GM12891 (cell line): ENCODE measurements at regions not wholly inside any gene's neighbourhood (a gene's known extent, or its start where the extent isn't known, plus 50 kb on each side); places are given as distances from the start of the nearest gene placed in this dataset.

Experiments used
- DNase-seq: peaks from one replicate; pipeline ENCODE4 v3.0.0; 2011; ENCODE audit warnings: low spot score; ENCODE audit not compliant: insufficient read length
- FAIRE-seq: peaks from 2 replicates; lab custom pipeline; 2011; peaks lifted over from hg19 to GRCh38; lab: Jason Lieb, UNC
- PAX5 ChIP-seq: IDR thresholded peaks from 2 replicates; pipeline ENCODE4 v1.6.1; 2011; ENCODE audit warnings: low read length, moderate library complexity, mild to moderate bottlenecking; ENCODE audit not compliant: insufficient read depth, severe bottlenecking
- POLR2A ChIP-seq: IDR thresholded peaks from 2 replicates; pipeline ENCODE4 v1.6.1; 2011; ENCODE audit warnings: low read depth, low read length, control low read depth
- POLR2AphosphoS5 ChIP-seq: IDR thresholded peaks from 2 replicates; pipeline ENCODE4 v1.6.1; 2011; ENCODE audit warnings: low read depth, low read length, control low read depth
- POU2F2 ChIP-seq: IDR thresholded peaks from 2 replicates; pipeline ENCODE4 v1.6.1; 2011; ENCODE audit warnings: low read depth, mild to moderate bottlenecking, control low read depth, low read length, moderate library complexity
- SPI1 ChIP-seq: IDR thresholded peaks from 2 replicates; pipeline ENCODE4 v1.6.1; 2011; ENCODE audit warnings: low read depth, low read length, control low read depth
- TAF1 ChIP-seq: IDR thresholded peaks from 2 replicates; pipeline ENCODE4 v1.6.1; 2011; ENCODE audit warnings: low read depth, low read length, control low read depth

DNA sequence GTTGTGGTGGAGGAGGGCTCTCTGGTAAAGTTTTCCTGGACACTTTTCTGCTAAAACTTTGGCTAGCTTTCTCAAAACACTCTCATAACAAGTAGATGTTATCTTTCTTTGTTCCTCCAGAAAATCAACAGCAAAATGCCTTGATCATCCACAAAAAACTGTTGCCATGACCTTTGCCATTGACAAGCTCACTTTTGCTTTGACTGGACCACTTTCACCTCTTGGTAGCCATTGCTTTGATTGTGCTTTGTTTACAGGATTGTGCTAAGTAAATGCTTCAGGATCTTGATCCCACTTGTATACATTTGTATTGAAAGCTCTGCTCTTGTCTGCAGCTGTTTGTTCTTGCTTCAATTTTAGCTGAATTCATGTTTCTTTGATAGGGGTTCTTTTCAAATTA lies 143.9 kb upstream of the NR3C1 start:
- DNase-seq (no peak), FAIRE-seq (peak; percentile 43)
- TF ChIP-seq POLR2AphosphoS5 (no peak), PAX5 (no peak), POU2F2 (no peak), SPI1 (no peak), POLR2A (no peak), TAF1 (no peak)

DNA sequence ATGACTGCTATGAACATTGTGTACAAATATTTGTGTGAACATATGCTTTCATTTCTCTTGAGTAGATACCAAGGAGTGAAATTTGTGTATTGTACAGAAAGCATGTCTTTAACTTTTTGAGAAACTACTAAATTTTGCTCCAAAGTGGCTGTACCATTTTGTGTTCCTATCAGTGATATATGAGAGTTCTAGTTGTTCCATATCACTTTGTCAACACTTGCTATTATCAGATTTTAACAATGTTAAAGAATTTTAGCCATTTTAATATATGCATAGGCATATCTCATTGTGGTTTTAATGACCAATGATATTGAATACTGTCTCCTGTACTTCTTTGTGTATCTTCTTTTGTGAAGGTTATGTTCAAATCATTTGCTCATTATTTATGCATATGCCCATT lies 142.9 kb upstream of the NR3C1 start:
- TF ChIP-seq POLR2AphosphoS5: no peak
- no peak for TF ChIP-seq POU2F2
- TF ChIP-seq PAX5: no peak
- no peak for TF ChIP-seq TAF1
- no peak for TF ChIP-seq POLR2A
- TF ChIP-seq SPI1: no peak
- FAIRE-seq (no peak), DNase-seq (no peak)

- FAIRE-seq (no peak), DNase-seq (no peak)
- TF ChIP-seq PAX5: no peak
- TF ChIP-seq POLR2A: no peak
- TF ChIP-seq SPI1: no peak
Observed at GRCh38 chr5:143544606-143545005, 141.1 kb upstream of the NR3C1 start.

DNA sequence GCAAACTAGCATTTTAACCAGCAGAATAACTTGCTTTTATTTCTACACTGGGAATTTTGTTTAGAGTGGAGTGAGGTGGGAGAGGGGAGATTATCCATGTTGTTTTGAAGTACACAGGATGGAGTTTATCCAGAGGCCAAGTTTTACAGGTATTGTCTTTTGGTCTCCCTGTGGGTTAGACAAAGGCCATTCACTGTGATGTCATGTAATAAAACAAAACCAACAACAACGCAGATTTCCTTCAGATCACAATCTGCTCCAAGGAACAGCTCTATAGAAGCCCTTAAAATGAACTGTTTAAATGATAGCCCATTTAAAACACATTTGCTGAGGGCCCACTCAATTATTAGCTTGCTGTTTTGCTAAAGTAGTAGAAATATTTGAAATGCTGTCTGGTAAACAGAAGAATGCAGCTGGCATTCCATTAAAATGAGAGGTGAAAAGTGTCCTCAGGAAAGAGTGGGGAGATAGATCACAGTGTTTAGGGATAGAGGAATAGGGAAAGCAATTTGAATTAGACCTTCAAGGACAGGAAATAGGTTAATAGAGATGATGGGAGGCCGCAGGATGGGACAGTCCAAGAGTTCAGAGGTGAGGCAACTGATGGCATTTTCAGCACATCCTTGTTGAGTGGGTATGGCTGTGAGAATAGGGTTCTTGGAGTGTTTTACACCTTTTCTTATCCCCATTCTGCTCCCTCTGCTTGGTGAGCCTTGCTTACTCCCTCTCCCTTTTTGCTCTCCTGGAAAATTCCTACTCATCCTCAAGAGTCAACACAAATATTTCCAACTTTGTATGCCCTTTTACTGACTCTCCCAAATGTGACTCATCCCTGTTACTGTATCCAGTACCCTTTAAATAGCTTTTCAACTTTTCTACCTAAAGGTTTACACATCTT lies 140.1 kb upstream of the NR3C1 start:
- DNase-seq (no peak), FAIRE-seq (no peak)
- TF ChIP-seq TAF1: no peak
- TF ChIP-seq PAX5: no peak
- no peak for TF ChIP-seq POLR2A
- no peak for TF ChIP-seq POU2F2
- no peak for TF ChIP-seq SPI1
- no peak for TF ChIP-seq POLR2AphosphoS5

DNA sequence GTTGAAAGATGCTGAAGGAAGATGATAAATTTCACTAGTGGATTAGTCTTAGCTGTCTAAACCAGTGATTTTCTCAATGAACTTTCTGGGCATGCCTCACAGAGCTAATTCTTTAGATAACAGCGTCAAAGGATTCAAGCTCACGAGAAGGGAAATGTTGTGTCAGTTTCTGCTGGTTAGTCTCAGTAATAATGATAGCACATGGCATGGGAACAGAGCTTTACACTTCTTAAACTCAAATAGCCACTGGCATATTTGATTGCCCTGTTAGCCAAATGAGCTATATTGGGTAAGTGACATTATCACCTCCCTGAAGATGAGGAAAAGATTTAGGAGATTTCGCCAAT lies 139.3 kb upstream of the NR3C1 start:
- FAIRE-seq: no peak
- DNase-seq: no peak

DNA sequence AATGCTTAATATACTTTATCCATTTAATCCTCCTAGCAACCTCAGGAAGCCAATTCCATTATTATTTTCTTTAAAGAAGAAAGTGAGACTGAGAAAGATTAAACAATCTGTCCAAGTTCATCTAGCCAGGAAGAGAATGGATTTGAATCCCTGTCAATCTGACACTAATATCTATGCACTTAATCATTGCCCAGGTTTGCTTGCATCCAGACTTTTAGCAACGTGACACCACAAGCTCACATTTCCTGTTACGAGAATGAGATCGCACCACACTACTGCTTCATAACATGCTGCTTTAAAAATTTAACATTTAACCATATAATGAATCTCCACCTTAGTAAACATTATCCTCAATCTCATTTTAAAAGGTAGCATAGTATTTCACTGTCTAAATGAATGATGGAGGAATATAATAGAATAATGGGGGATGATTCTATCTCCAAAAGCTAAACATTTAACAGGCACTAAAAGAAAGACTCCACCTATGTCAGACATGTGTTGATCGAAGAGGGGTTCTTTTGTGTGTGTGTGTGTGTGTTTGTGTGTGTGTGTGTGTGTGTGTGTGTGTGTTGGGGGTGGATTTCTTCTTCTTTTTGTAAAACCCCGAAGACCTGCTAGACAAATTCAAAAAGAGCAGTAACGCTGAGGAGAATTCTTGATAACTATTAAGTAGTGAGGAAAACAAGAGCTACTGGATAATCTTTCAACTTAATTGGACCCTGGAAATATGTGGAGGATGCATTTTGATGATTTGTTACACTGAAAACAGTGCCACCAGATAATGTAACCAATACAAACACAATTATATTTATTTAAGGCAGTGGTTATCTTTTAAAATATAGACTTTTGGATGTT lies 138.7 kb upstream of the NR3C1 start:
- DNase-seq (no peak), FAIRE-seq (no peak)
- TF ChIP-seq POU2F2 (no peak), POLR2AphosphoS5 (no peak), TAF1 (no peak), SPI1 (no peak), PAX5 (no peak), POLR2A (no peak)

More for the DNA sequence above, 139.3 kb upstream of the NR3C1 start:
- TF ChIP-seq PAX5 (no peak), POU2F2 (no peak), POLR2AphosphoS5 (no peak), SPI1 (no peak), POLR2A (no peak), TAF1 (no peak)

- no peak for DNase-seq
- no peak for FAIRE-seq
- no peak for TF ChIP-seq POLR2A
- no peak for TF ChIP-seq SPI1
- TF ChIP-seq PAX5: no peak
- TF ChIP-seq TAF1: no peak
- TF ChIP-seq POLR2AphosphoS5: no peak
- no peak for TF ChIP-seq POU2F2
Observed at GRCh38 chr5:143539742-143540141, 136.3 kb upstream of the NR3C1 start.

GRCh38 chr5:143537056-143537455 lies 133.6 kb upstream of the NR3C1 start:
- DNase-seq (no peak), FAIRE-seq (no peak)
- TF ChIP-seq POLR2A (no peak), SPI1 (no peak), POLR2AphosphoS5 (no peak), TAF1 (no peak), POU2F2 (no peak), PAX5 (no peak)

- no peak for DNase-seq
Observed at GRCh38 chr5:143536364-143536763, 132.9 kb upstream of the NR3C1 start.

DNA sequence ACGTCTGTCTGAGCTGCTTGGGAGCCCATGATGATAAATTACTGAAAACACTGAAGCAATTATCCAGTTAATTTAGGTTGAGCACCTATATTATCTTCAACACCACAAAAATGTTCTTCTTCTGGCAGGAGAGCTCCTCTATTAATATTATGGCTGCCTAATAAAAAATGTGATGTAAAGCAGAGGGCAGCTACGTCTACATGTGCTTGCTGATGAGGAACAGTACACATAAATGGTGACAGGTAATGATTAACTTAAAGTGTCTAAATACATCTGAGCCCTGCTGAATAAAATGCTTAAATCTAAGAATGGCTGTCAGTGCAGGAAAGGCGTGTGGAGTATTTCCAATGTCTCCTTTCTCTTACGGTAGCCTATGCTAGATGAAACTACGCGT lies 131.3 kb upstream of the NR3C1 start:
- TF ChIP-seq SPI1: no peak
- TF ChIP-seq POLR2A: no peak
- TF ChIP-seq PAX5: no peak
- no peak for TF ChIP-seq TAF1
- TF ChIP-seq POU2F2: no peak
- TF ChIP-seq POLR2AphosphoS5: no peak
- no peak for DNase-seq
- FAIRE-seq: no peak

More at GRCh38 chr5:143536364-143536763, 132.9 kb upstream of the NR3C1 start:
- no peak for FAIRE-seq
- no peak for TF ChIP-seq POLR2AphosphoS5
- TF ChIP-seq TAF1: no peak
- no peak for TF ChIP-seq SPI1
- TF ChIP-seq PAX5: no peak
- TF ChIP-seq POLR2A: no peak
- TF ChIP-seq POU2F2: no peak
